ENCODE measurements at regions not wholly inside any gene's neighbourhood (a gene's known extent, or its start where the extent isn't known, plus 50 kb on each side); places are given as distances from the start of the nearest gene placed in this dataset.

- no peak overlapping the region for H3K4me3 ChIP-seq (ENCODE audit: low read depth, poor library complexity, severe bottlenecking)
- TF ChIP-seq CTCF (IDR thresholded peaks at IDR 0.05), result no peak
- no peak for TF ChIP-seq POLR2A (IDR thresholded peaks at IDR 0.05)
- intact Hi-C loops (cut with DNase I; ENCODE audit: low total_unique reads), result no loop called here
- 73 to 80% methylated on average over 2 of the region's 2 CpGs for WGBS, 2 donors
- no peak for DNase-seq (ENCODE audit: low spot score in 2 of 2)
These were observed 69.5 kb upstream of the TNR start for GRCh38 chr1:175812936-175813335.

GRCh38 chr1:175810305-175810704 is 66.9 kb upstream of the TNR start:
- H3K4me3 ChIP-seq (ENCODE audit: low read depth, poor library complexity, severe bottlenecking), result no peak overlapping the region
- intact Hi-C loops (cut with DNase I; ENCODE audit: low total_unique reads), result loop anchor here (2.0 kb wide), 1 partner anchor 76 kb away; no protein-coding TSS in a partner anchor
- no peak for DNase-seq (ENCODE audit: low spot score in 2 of 2)
- no peak for TF ChIP-seq CTCF (IDR thresholded peaks at IDR 0.05)
- TF ChIP-seq POLR2A (IDR thresholded peaks at IDR 0.05), result no peak
- WGBS, 2 donors, result 88 to 89% methylated on average over 2 of the region's 2 CpGs

GRCh38 chr1:175808999-175809398 is 65.6 kb upstream of the TNR start:
- no peak for DNase-seq (ENCODE audit: low spot score in 2 of 2)
- intact Hi-C loops (cut with DNase I; ENCODE audit: low total_unique reads), result no loop called here
- no peak for TF ChIP-seq POLR2A (IDR thresholded peaks at IDR 0.05)
- no peak for TF ChIP-seq CTCF (IDR thresholded peaks at IDR 0.05)
- no peak overlapping the region for H3K4me3 ChIP-seq (ENCODE audit: low read depth, poor library complexity, severe bottlenecking)

GRCh38 chr1:175808573-175808972 is 65.2 kb upstream of the TNR start:
- DNase-seq (ENCODE audit: low spot score in 2 of 2), result no peak
- WGBS, 2 donors, result 48 to 54% methylated on average over 4 of the region's 4 CpGs
- no peak for TF ChIP-seq CTCF (IDR thresholded peaks at IDR 0.05)
- no peak for TF ChIP-seq POLR2A (IDR thresholded peaks at IDR 0.05)
- H3K4me3 ChIP-seq (ENCODE audit: low read depth, poor library complexity, severe bottlenecking), result no peak overlapping the region
- intact Hi-C loops (cut with DNase I; ENCODE audit: low total_unique reads), result no loop called here

- intact Hi-C loops (cut with DNase I; ENCODE audit: low total_unique reads), result no loop called here
- H3K4me3 ChIP-seq (ENCODE audit: low read depth, poor library complexity, severe bottlenecking), result no peak overlapping the region
- DNase-seq (ENCODE audit: low spot score in 2 of 2), result no peak
- TF ChIP-seq CTCF (IDR thresholded peaks at IDR 0.05) (no peak), POLR2A (IDR thresholded peaks at IDR 0.05) (no peak)
- 76 to 82% methylated on average over 3 of the region's 3 CpGs for WGBS, 2 donors
These were observed 61.2 kb upstream of the TNR start for GRCh38 chr1:175804561-175804960.

GRCh38 chr1:175803413-175803812 is 60.0 kb upstream of the TNR start:
- WGBS, 2 donors, result 92 to 94% methylated on average over 1 of the region's 1 CpG
- intact Hi-C loops (cut with DNase I; ENCODE audit: low total_unique reads), result no loop called here
- no peak for DNase-seq (ENCODE audit: low spot score in 2 of 2)
- TF ChIP-seq POLR2A (IDR thresholded peaks at IDR 0.05) (no peak), CTCF (IDR thresholded peaks at IDR 0.05) (no peak)
- no peak overlapping the region for H3K4me3 ChIP-seq (ENCODE audit: low read depth, poor library complexity, severe bottlenecking)
